Mesendoderm (in vitro differentiated cells): ENCODE measurements at regions not wholly inside any gene's neighbourhood (a gene's known extent, or its start where the extent isn't known, plus 50 kb on each side); places are given as distances from the start of the nearest gene placed in this dataset.

ENCODE experiments used
- DNase-seq: peaks from one replicate; pipeline ENCODE4 v3.0.0; 2013
- H2AK5ac ChIP-seq: 2 replicates; pipeline ENCODE4 v1.6.1; 2013; ENCODE audit warnings: low read length, inconsistent platforms
- H2BK120ac ChIP-seq: 2 replicates; pipeline ENCODE4 v1.6.1; 2013; ENCODE audit warnings: low read depth, mild to moderate bottlenecking, low read length, moderate library complexity, mixed read lengths
- H2BK15ac ChIP-seq: replicated peaks from 2 replicates; pipeline ENCODE4 v1.6.1; 2013; ENCODE audit warnings: low read depth, mild to moderate bottlenecking, moderate library complexity
- H2BK5ac ChIP-seq: 2 replicates; pipeline ENCODE4 v1.6.1; 2013; ENCODE audit warnings: low read length, inconsistent platforms
- H3K18ac ChIP-seq: 2 replicates; pipeline ENCODE4 v1.6.1; 2013; ENCODE audit warnings: mild to moderate bottlenecking, low read length, mixed read lengths
- H3K23ac ChIP-seq: one replicate; pipeline ENCODE4 v1.6.1; 2013; ENCODE audit warnings: low read length
- H3K27ac ChIP-seq: 2 replicates; pipeline ENCODE4 v1.5.1; 2013; ENCODE audit warnings: low read depth, mild to moderate bottlenecking, inconsistent platforms, low read length, moderate library complexity
- H3K27me3 ChIP-seq: 2 replicates; pipeline ENCODE4 v1.6.1; 2013; ENCODE audit warnings: low read length, control low read depth, mild to moderate bottlenecking, inconsistent platforms; ENCODE audit not compliant: insufficient read depth, poor library complexity
- H3K36me3 ChIP-seq: 2 replicates; pipeline ENCODE4 v1.6.1; 2013; ENCODE audit warnings: low read length, inconsistent platforms; ENCODE audit not compliant: control insufficient read depth, insufficient read depth
- H3K4ac ChIP-seq: one replicate; pipeline ENCODE4 v1.6.1; 2013; ENCODE audit warnings: low read depth, mild to moderate bottlenecking, low read length, moderate library complexity
- H3K4me1 ChIP-seq: 2 replicates; pipeline ENCODE4 v1.6.1; 2013; ENCODE audit warnings: low read depth, low read length, inconsistent platforms; ENCODE audit not compliant: control insufficient read depth
- H3K4me2 ChIP-seq: 2 replicates; pipeline ENCODE4 v1.6.1; 2013; ENCODE audit warnings: low read length
- H3K4me3 ChIP-seq: 2 replicates; pipeline ENCODE4 v1.5.1; 2013; ENCODE audit warnings: mild to moderate bottlenecking, low read length
- H3K56ac ChIP-seq: one replicate; pipeline ENCODE4 v1.6.1; 2013; ENCODE audit warnings: low read length
- H3K79me1 ChIP-seq: 2 replicates; pipeline ENCODE4 v1.6.1; 2013; ENCODE audit warnings: low read length, inconsistent platforms
- H3K79me2 ChIP-seq: 2 replicates; pipeline ENCODE4 v1.6.1; 2013; ENCODE audit warnings: mild to moderate bottlenecking, low read length; ENCODE audit not compliant: control insufficient read depth, insufficient read depth
- H3K9ac ChIP-seq: 2 replicates; pipeline ENCODE4 v1.6.1; 2013; ENCODE audit warnings: low read length, inconsistent platforms
- H4K5ac ChIP-seq: one replicate; pipeline ENCODE4 v1.6.1; 2013; ENCODE audit warnings: low read length
- H4K8ac ChIP-seq: one replicate; pipeline ENCODE4 v1.6.1; 2013; ENCODE audit warnings: low read depth, mild to moderate bottlenecking, control low read depth, low read length, moderate library complexity
- WGBS: extraction: QIAGEN DNeasy Blood & Tissue Kit; methylation state at CpG from one replicate; pipeline ENCODE4 v1.1.7; 2013; ENCODE audit warnings: low lambda C conversion rate, missing lambda C conversion rate; ENCODE audit not compliant: insufficient coverage; ENCODE audit errors: extremely low coverage; 5-methylcytosine and 5-hydroxymethylcytosine counted together

DNA sequence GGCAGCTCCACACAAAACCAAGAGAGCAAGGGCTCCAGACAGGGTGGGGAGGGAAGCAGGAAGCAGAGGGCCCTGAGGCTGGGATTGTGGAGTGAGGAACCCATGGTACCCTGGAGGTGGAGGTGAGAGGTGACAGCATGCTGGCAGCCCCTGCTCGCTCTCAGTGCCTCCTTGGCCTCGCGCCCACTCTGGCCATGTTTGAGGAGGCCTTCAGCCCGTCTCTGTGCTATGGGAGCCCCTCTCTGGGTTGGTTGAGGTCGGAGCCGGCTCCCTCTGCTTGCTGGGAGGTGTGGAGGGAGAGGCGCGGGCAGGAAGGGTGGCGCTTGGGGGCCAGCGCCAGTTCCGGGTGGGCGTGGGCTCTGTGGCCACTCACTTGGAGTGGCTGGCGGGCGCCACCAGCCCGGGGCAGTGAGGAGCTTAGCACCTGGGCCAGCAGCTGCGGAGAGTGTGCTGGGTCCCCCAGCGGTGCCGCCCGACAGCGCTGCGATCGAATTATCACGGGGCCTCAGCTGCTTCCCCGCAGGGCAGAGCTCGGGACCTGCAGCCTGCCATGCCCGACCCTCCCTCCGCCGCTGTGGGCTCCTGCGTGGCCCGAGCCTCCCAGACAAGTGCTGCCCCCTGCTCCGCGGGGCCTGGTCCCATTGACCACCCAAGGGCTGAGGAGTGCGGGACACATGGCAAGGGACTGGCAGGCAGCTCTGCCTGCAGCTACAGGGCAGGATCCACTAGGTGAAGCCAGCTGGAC lies 196.0 kb downstream of the DACT1 start:
- no peak overlapping the region for H3K23ac ChIP-seq
- H3K18ac ChIP-seq: no peak overlapping the region
- WGBS: no CpG with 5 or more reads among the region's 33 CpGs
- no peak overlapping the region for H2AK5ac ChIP-seq
- no peak overlapping the region for H3K4me3 ChIP-seq
- H3K79me2 ChIP-seq: no peaks in the 10 kb centered on the region
- no peak overlapping the region for H3K4ac ChIP-seq
- no peak overlapping the region for H2BK120ac ChIP-seq
- no peaks in the 10 kb centered on the region for H3K36me3 ChIP-seq
- H3K27me3 ChIP-seq: no peaks in the 10 kb centered on the region
- H3K4me1 ChIP-seq: no peaks in the 10 kb centered on the region
- DNase-seq: no peak
- H3K9ac ChIP-seq: no peak overlapping the region
- H2BK15ac ChIP-seq: no peak overlapping the region
- H4K5ac ChIP-seq: no peak overlapping the region
- H3K56ac ChIP-seq: no peak overlapping the region
- no peak overlapping the region for H2BK5ac ChIP-seq
- no peak overlapping the region for H3K4me2 ChIP-seq
- no peak overlapping the region for H4K8ac ChIP-seq
- no peaks in the 10 kb centered on the region for H3K79me1 ChIP-seq
- no peak overlapping the region for H3K27ac ChIP-seq

DNA sequence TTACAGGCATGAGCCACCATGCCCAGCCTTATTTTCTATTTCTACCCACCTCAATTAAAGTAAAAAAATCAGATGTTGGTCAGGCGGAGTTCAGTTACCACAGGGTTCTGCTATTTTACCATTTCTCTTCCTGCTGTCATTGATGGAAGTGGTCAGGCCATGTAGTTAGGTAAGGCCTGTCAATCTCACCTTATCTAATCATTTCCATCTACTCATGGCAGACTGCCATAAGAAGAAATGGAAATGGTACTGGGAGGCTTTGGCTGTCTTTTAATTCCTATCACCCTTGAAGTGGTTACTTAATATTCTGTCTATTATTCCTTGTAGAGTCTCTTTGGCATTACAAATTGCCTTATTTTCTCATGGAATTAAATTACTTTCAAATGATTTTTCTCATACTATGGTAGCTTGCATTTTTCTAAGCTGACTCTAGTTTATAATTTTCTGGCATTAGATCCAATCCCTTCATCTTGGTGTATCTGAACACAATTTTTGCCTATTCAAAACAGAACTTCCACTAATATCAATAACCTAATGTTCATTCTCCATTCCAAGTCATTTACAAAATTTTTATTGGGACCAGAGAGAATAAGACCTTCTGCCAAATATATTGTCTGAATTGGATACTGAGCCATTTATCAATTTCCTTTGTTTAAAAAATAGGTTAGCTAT lies 198.7 kb downstream of the DACT1 start:
- Histone ChIP-seq H3K18ac (no peak overlapping the region), H3K36me3 (no peaks in the 10 kb centered on the region), H3K27me3 (no peaks in the 10 kb centered on the region), H2BK15ac (no peak overlapping the region), H3K56ac (no peak overlapping the region), H3K4me1 (no peaks in the 10 kb centered on the region), H3K79me2 (no peaks in the 10 kb centered on the region), H3K4ac (no peak overlapping the region), H3K9ac (no peak overlapping the region), H3K4me3 (no peak overlapping the region), H2BK5ac (no peak overlapping the region), H4K5ac (no peak overlapping the region), H4K8ac (no peak overlapping the region), H3K27ac (no peak overlapping the region), H3K23ac (no peak overlapping the region), H2BK120ac (no peak overlapping the region), H3K4me2 (no peak overlapping the region), H3K79me1 (no peaks in the 10 kb centered on the region), H2AK5ac (no peak overlapping the region)
- WGBS: no CpG with 5 or more reads among the region's 1 CpG
- DNase-seq: no peak

DNA sequence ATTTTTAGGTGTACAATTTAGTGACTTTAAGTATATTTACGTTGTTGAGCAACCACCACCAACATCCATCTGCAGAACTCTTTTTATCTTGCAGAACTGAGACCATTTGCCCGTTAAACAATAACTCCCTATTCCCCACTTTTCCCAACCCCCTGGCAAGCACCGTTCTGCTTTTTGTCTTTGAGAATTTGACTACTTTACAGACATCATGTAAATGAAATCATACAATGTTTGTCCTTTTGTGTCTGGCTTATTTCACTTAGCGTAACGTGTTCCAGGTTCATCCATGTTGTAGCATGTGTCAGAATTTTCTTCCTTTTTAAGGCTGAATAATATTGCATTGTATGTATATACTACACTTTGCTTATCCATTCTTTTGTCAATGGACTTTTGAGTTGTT lies 201.5 kb downstream of the DACT1 start:
- Histone ChIP-seq H3K4me2 (no peak overlapping the region), H3K18ac (no peak overlapping the region), H4K5ac (no peak overlapping the region), H2BK5ac (no peak overlapping the region), H3K4ac (no peak overlapping the region), H3K79me2 (no peaks in the 10 kb centered on the region), H2AK5ac (no peak overlapping the region), H3K27ac (no peak overlapping the region), H2BK120ac (no peak overlapping the region), H3K56ac (no peak overlapping the region), H3K27me3 (no peaks in the 10 kb centered on the region), H2BK15ac (no peak overlapping the region), H3K36me3 (no peaks in the 10 kb centered on the region), H3K23ac (no peak overlapping the region), H3K79me1 (no peaks in the 10 kb centered on the region), H3K9ac (no peak overlapping the region), H3K4me3 (no peak overlapping the region), H3K4me1 (no peaks in the 10 kb centered on the region), H4K8ac (no peak overlapping the region)
- no peak for DNase-seq
- WGBS: no CpG with 5 or more reads among the region's 5 CpGs

DNA sequence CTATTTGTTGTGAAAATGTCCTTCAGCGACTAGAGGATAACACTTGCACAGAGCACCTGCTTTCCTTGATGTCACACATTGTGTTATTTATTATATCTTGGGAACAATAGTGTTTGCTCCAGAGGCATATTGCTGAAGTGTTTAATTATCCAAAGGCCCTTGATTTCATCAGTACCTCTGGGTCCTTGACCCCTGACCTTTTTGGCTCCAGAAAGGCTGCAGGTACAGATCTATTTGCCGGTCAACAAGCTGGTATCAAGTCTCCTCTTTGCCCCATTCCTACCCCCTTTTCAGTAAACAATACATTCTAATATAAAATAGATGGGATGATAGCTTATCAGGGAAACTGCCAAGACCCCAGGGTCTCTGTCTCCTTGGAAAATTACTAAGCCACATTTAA lies 206.8 kb downstream of the DACT1 start:
- Histone ChIP-seq H2AK5ac (no peak overlapping the region), H3K79me1 (no peaks in the 10 kb centered on the region), H3K56ac (no peak overlapping the region), H3K23ac (no peak overlapping the region), H4K8ac (no peak overlapping the region), H3K27ac (no peak overlapping the region), H3K9ac (no peak overlapping the region), H3K4me2 (no peak overlapping the region), H2BK5ac (no peak overlapping the region), H3K4ac (no peak overlapping the region), H4K5ac (no peak overlapping the region), H3K18ac (no peak overlapping the region), H2BK120ac (no peak overlapping the region), H3K36me3 (no peaks in the 10 kb centered on the region), H3K79me2 (no peaks in the 10 kb centered on the region), H2BK15ac (no peak overlapping the region), H3K4me1 (no peaks in the 10 kb centered on the region), H3K27me3 (no peaks in the 10 kb centered on the region), H3K4me3 (no peak overlapping the region)
- DNase-seq: no peak
- no CpG with 5 or more reads among the region's 2 CpGs for WGBS

DNA sequence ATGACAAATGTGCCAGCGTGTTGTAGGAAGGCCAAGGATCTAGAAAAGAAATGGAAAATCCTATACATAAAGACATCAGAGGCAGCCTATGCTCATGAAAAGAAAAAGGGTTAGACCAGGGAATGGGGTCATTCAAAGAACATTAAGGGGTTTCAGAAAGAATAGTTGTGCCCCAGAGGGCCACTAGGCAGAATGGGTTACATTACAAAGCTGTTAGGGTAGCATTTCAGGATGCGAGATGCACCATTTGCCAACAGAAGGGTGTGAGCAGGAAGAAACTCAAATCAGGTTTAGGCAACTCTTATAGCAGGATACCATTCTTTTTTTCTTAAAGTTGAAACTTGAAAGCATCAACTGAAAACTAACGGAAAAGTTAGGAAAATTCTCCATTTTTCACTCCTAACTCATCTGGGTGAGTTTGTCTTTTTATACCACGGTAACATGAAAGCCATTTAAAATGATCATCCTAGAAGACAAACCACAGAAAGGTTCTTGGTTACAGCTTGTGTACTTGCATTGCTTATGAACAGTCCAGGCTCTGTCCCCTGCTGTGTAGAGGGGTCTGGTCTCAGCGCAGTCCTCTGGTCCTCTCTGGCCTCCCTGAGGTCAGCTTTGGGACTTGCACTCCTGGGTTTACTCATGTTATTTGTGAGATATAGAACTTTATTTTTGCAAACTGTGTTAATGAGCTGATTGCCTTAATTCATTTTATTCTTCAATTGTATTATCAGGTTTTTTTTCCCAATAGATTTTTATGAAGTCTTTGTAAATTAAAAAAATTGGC lies 209.1 kb downstream of the DACT1 start:
- no peak overlapping the region for H3K27ac ChIP-seq
- H3K4me3 ChIP-seq: no peak overlapping the region

More for the DNA sequence above, 209.1 kb downstream of the DACT1 start:
- no peak overlapping the region for H3K56ac ChIP-seq
- no peak overlapping the region for H3K18ac ChIP-seq
- no peaks in the 10 kb centered on the region for H3K36me3 ChIP-seq
- DNase-seq: no peak
- H2BK15ac ChIP-seq: no peak overlapping the region
- H4K5ac ChIP-seq: no peak overlapping the region
- no peaks in the 10 kb centered on the region for H3K27me3 ChIP-seq
- no peaks in the 10 kb centered on the region for H3K79me2 ChIP-seq
- no peaks in the 10 kb centered on the region for H3K79me1 ChIP-seq
- H3K9ac ChIP-seq: no peak overlapping the region
- no peak overlapping the region for H4K8ac ChIP-seq
- no peak overlapping the region for H2BK5ac ChIP-seq
- WGBS: no CpG with 5 or more reads among the region's 5 CpGs
- H3K4ac ChIP-seq: no peak overlapping the region
- no peak overlapping the region for H3K23ac ChIP-seq
- no peak overlapping the region for H2BK120ac ChIP-seq
- H3K4me2 ChIP-seq: no peak overlapping the region
- no peaks in the 10 kb centered on the region for H3K4me1 ChIP-seq
- H2AK5ac ChIP-seq: no peak overlapping the region
